Gastroesophageal sphincter (tissue), 4 donors: ENCODE measurements at regions not wholly inside any gene's neighbourhood (a gene's known extent, or its start where the extent isn't known, plus 50 kb on each side); places are given as distances from the start of the nearest gene placed in this dataset.

Source experiments
- ATAC-seq: fragments of 150-250 bp; one replicate; pipeline ENCODE4 v1.9.1; 2016; ENCODE audit warnings: mild to moderate bottlenecking, moderate library complexity
- H3K27ac ChIP-seq, 4 donors: fragments of 200-600 bp; sonication (generic) in 3 of 4; 1 replicate in 3 of 4; 2 replicates in 1 of 4; pipeline ENCODE4 v1.5.1; 2016 to 2019
- H3K27me3 ChIP-seq: fragments of 200-600 bp; sonication (generic); one replicate; pipeline ENCODE4 v1.5.1; 2019
- H3K36me3 ChIP-seq, 2 donors: fragments of 200-600 bp; sonication (generic); one replicate each; pipeline ENCODE4 v1.5.1; 2019; ENCODE audit warnings: control low read depth in 1 of 2
- H3K4me1 ChIP-seq, 3 donors: fragments of 200-600 bp; sonication (generic); 1 replicate in 2 of 3; 2 replicates in 1 of 3; pipeline ENCODE4 v1.5.1; 2016 to 2019; ENCODE audit warnings: control low read depth in 2 of 3
- H3K4me3 ChIP-seq, 2 donors: fragments of 200-600 bp; sonication (generic); one replicate each; pipeline ENCODE4 v1.5.1; 2019; ENCODE audit warnings: mild to moderate bottlenecking in 1 of 2, moderate library complexity in 1 of 2
- H3K9me3 ChIP-seq, 3 donors: fragments of 200-600 bp; sonication (generic); one replicate each; pipeline ENCODE4 v1.5.1; 2017 to 2019; ENCODE audit warnings: control low read depth in 2 of 3
- EP300 ChIP-seq: sonication (generic); formaldehyde crosslinking; IDR thresholded peaks from one replicate; pipeline ENCODE4 v1.6.1; 2017; ENCODE audit warnings: antibody characterized with exemption, mild to moderate bottlenecking
- POLR2A ChIP-seq, 2 donors: fragments of 450-650 bp; IDR thresholded peaks; one replicate each; pipeline ENCODE4 v1.6.1; 2017; ENCODE audit warnings: antibody characterized with exemption in 2 of 2, mild to moderate bottlenecking in 2 of 2, moderate library complexity in 1 of 2
- POLR2AphosphoS5 ChIP-seq: sonication (generic); formaldehyde crosslinking; IDR thresholded peaks from one replicate; pipeline ENCODE4 v1.6.1; 2017; ENCODE audit warnings: antibody characterized with exemption
- WGBS, 2 donors: methylation state at CpG; one replicate each; pipeline ENCODE4 v1.1.5; 2018; ENCODE audit warnings: low coverage in 1 of 2; 5-methylcytosine and 5-hydroxymethylcytosine counted together
- TF ChIP-seq, protein P1 (sequence below), 4 experiments: fragments of 200-600 bp in 2 of 4; fragments of 450-650 bp in 2 of 4; sonication (generic) in 1 of 4; IDR thresholded peaks; one replicate each; pipeline ENCODE4 v1.5.1; 2017 to 2019; ENCODE audit warnings: antibody characterized with exemption in 4 of 4, mild to moderate bottlenecking in 2 of 4, moderate library complexity in 2 of 4

DNA sequence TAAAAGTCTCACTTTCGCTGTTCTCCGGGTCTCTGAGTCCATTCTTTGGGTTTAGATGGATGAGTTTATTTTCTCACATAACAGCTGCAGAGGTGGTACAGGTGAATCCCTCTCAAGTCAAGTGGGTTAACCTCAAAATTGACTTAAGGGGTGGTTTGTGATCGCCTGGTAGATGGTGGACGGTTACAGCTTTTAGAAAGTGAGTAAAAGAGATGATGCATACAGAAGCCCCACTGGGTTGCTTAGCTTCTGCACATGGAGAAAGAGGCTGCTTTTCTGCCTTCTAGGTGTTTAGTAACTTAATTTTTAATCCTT, 146.7 kb downstream of the TRIM27 start:
- Histone ChIP-seq H3K9me3 (peaks cover 0 to 17% (median 0%) of the 10 kb centered on the region in 3 donors), H3K36me3 (no peaks in the 10 kb centered on the region), H3K4me1 (peaks cover 0 to 5% (median 0%) of the 10 kb centered on the region in 3 donors), H3K4me3 (no peak overlapping the region), H3K27me3 (peaks cover 100% of the 10 kb centered on the region), H3K27ac (no peak overlapping the region)
- TF ChIP-seq EP300 = no peak
- TF ChIP-seq, protein P1, sequence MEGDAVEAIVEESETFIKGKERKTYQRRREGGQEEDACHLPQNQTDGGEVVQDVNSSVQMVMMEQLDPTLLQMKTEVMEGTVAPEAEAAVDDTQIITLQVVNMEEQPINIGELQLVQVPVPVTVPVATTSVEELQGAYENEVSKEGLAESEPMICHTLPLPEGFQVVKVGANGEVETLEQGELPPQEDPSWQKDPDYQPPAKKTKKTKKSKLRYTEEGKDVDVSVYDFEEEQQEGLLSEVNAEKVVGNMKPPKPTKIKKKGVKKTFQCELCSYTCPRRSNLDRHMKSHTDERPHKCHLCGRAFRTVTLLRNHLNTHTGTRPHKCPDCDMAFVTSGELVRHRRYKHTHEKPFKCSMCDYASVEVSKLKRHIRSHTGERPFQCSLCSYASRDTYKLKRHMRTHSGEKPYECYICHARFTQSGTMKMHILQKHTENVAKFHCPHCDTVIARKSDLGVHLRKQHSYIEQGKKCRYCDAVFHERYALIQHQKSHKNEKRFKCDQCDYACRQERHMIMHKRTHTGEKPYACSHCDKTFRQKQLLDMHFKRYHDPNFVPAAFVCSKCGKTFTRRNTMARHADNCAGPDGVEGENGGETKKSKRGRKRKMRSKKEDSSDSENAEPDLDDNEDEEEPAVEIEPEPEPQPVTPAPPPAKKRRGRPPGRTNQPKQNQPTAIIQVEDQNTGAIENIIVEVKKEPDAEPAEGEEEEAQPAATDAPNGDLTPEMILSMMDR (IDR thresholded peaks at IDR 0.05) = no peak
- no peak for TF ChIP-seq POLR2A (IDR thresholded peaks at IDR 0.05)
- TF ChIP-seq POLR2AphosphoS5 = no peak
- 0 to 5% methylated on average over 2 to 4 of the region's 4 CpGs for WGBS, 2 donors
- ATAC-seq = no peak

GRCh38 chr6:28782113-28782673, 141.6 kb downstream of the TRIM27 start:
- H3K27me3 ChIP-seq = peaks cover 100% of the 10 kb centered on the region
- 13 to 15% methylated on average over 1 to 5 of the region's 5 CpGs for WGBS, 2 donors
- ATAC-seq = no peak
- no peaks in the 10 kb centered on the region for H3K36me3 ChIP-seq
- peaks cover 0 to 5% (median 0%) of the 10 kb centered on the region in 3 donors for H3K4me1 ChIP-seq
- TF ChIP-seq EP300 (no peak), POLR2AphosphoS5 (no peak), POLR2A (IDR thresholded peaks at IDR 0.05) (no peak)
- TF ChIP-seq, protein P1 (IDR thresholded peaks at IDR 0.05) = no peak
- peaks cover 0 to 8% (median 0%) of the 10 kb centered on the region in 3 donors for H3K9me3 ChIP-seq
- H3K27ac ChIP-seq = no peak overlapping the region
- H3K4me3 ChIP-seq = no peak overlapping the region

GRCh38 chr6:28785962-28786679, 137.7 kb downstream of the TRIM27 start:
- Histone ChIP-seq H3K36me3 (no peaks in the 10 kb centered on the region), H3K9me3 (no peaks in the 10 kb centered on the region), H3K4me3 (no peak overlapping the region), H3K27ac (no peak overlapping the region), H3K4me1 (peaks cover 0 to 11% (median 0%) of the 10 kb centered on the region in 3 donors), H3K27me3 (peaks cover 100% of the 10 kb centered on the region)
- TF ChIP-seq EP300 (no peak), POLR2AphosphoS5 (no peak), POLR2A (IDR thresholded peaks at IDR 0.05) (no peak)
- TF ChIP-seq, protein P1 (IDR thresholded peaks at IDR 0.05) = no peak
- 0% methylated on average over 4 to 25 of the region's 30 CpGs for WGBS, 2 donors
- no peak for ATAC-seq

DNA sequence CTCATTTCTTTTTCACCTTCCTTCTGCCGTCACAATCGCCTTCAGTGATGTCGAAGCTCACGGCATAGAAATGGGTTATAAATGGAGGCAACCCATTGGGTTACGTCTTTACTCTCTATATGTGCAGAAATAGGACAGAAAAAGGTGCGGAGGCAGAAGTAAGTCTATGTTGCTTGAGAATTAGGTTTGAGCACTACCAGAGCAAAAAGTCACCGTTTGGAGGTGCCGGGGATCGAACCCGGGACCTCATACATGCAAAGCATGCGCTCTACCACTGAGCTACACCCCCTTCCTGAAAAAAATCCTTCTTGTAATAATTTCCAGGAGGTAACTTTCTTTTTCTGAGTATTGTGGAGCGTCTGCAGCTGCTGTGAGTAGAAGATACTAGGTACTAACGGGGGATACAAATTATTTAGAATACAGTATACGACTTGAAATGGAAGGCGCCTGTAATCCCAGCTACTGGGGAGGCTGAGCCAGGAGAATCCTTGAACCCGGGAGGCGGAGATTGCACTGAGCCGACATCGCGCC, 134.2 kb downstream of the TRIM27 start:
- peaks cover 100% of the 10 kb centered on the region for H3K27me3 ChIP-seq
- ATAC-seq = no peak
- no peak overlapping the region for H3K4me3 ChIP-seq
- peaks cover 0 to 13% (median 0%) of the 10 kb centered on the region in 3 donors for H3K9me3 ChIP-seq
- H3K27ac ChIP-seq = no peak overlapping the region
- H3K36me3 ChIP-seq = no peaks in the 10 kb centered on the region
- no peak for TF ChIP-seq POLR2AphosphoS5
- TF ChIP-seq POLR2A (IDR thresholded peaks at IDR 0.05) = no peak
- TF ChIP-seq, protein P1 (IDR thresholded peaks at IDR 0.05) = no peak
- TF ChIP-seq EP300 = no peak
- WGBS, 2 donors = 4 to 9% methylated on average over 18 of the region's 20 CpGs
- H3K4me1 ChIP-seq = peaks cover 0 to 13% (median 0%) of the 10 kb centered on the region in 3 donors

DNA sequence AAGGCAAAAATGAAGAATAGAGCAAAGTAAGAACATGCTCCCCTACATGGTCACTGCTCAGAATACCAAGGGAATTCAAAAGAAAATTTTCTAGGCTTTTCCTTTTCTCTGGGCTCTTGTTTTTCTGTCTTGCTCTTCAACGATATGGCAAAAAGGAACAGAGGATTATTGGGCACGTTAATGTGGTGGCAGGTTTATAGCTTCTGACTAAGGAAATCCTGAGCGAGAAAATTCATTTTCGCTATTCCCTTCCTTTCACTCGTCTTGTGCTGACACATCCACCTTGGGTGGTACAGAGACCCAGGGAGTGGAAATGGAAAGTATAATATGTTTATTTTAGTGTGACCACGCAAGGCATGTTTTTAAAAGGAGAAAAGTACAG, 132.8 kb downstream of the TRIM27 start:
- peaks cover 0 to 13% (median 0%) of the 10 kb centered on the region in 3 donors for H3K4me1 ChIP-seq
- no peak overlapping the region for H3K4me3 ChIP-seq
- H3K27ac ChIP-seq = no peak overlapping the region
- no peak for TF ChIP-seq POLR2AphosphoS5
- TF ChIP-seq, protein P1 (IDR thresholded peaks at IDR 0.05) = no peak
- no peak for TF ChIP-seq EP300
- TF ChIP-seq POLR2A (IDR thresholded peaks at IDR 0.05) = no peak
- H3K9me3 ChIP-seq = peaks cover 0 to 13% (median 0%) of the 10 kb centered on the region in 3 donors
- no peaks in the 10 kb centered on the region for H3K36me3 ChIP-seq
- peaks cover 100% of the 10 kb centered on the region for H3K27me3 ChIP-seq
- 24 to 26% methylated on average over 6 of the region's 6 CpGs for WGBS, 2 donors
- ATAC-seq = no peak
